Tongue (tissue), 1 donor: ENCODE measurements at regions not wholly inside any gene's neighbourhood (a gene's known extent, or its start where the extent isn't known, plus 50 kb on each side); places are given as distances from the start of the nearest gene placed in this dataset.
"Not testable (repeated sequence)": the region's sequence is repeated elsewhere in the genome, so short reads cannot be mapped to it uniquely, and the experiment has no call there.

Experiments
- DNase-seq: peaks from one replicate; pipeline ENCODE4 v3.0.0-alpha.2; 2015

GRCh38 chr14:106776395-106776983 lies 1250.1 kb downstream of the TMEM121 start:
- no peak for DNase-seq

DNA sequence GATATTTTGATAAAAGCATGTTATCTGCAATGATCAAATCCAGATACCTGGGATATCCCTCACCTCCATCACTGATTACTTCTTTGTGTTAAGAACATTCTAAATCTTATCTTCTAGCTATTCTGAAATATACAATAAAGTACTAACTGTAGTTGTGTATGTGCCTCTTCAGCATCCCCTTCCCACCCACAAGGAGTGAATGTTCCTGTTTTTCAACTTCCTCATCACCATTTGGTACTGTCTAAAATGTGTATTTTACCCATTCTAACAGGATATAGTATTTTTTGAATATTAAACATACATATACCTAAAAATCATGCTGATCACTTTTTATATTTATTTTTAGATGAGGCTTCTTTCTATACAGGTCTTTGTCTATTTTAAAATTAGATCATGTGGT lies 1252.6 kb downstream of the TMEM121 start:
- no peak for DNase-seq

- DNase-seq: no peak
Measured at GRCh38 chr14:106786697-106787096, 1260.3 kb downstream of the TMEM121 start.

- no peak for DNase-seq
Measured at GRCh38 chr14:106787626-106788025, 1261.2 kb downstream of the TMEM121 start.

- no peak for DNase-seq
Measured at GRCh38 chr14:106788534-106788933, 1262.2 kb downstream of the TMEM121 start.

DNA sequence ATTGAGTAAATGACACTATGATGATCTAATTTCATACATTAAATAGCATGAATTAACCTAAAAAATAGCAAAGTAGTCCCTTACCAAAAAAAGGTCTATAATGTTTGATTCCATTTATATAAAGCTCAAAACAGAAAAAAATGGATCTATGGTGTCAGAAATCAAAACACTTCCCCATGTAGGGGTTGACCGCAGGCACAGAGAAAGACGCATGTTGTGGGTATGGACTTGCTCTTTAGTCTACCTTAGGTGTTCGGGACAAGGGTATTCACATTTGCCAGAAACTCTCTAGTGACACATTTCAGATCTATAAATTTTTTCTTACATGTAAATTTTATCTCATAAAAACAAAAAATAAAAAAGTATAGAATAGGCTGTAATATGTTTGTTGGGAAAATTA lies 1262.9 kb downstream of the TMEM121 start:
- DNase-seq: no peak

DNA sequence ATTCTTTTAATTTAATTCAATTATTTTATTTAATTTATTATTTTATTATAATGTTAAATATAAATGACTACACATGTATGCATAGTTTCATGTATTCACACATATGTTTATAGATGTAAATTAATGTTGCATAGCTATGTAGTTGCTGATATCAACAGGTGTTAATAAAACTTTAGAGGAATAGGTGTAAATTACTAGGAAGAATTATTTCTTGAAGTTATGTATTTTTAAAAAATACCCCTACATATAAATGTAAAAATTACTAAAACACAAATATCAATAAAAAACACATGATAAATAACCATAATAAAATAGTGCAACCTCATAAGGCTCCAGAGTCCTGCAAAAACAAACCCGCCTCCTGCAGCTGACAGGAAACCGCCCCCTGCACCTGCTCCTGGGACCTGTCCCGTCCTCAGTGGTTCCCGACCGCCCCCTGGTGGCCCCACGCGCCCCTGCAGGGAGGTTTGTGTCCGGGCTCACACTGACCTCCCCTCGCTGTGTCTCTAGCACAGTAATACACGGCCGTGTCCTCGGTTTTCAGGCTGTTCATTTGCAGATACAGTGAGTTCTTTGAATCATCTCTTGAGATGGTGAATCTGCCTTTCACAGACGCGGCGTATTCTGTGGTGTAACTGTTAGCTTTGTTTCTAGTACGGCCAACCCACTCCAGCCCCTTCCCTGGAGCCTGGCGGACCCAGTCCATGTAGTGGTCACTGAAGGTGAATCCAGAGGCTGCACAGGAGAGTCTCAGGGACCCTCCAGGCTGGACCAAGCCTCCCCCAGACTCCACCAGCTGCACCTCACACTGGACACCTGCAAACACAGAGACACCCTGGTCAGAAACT lies 1264.0 kb downstream of the TMEM121 start:
- no peak for DNase-seq

DNA sequence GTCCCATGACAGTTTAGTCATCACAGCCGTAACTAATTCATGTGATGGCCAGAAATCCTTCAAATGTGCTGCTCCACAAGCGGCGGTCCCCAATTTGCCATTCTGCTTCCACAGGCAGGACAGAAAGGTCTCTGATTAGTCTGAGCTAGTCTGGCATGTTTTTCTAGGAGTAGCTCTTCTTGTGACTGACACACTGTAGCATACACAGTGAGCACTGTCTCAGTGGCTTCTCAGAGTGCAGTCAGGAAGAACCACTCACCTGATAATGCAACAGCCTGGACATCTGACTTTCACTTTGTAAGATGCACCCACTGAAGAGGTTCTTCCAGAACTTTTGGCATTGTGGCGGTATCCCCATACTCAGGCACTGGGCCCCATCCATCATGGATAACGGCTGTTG lies 1266.2 kb downstream of the TMEM121 start:
- DNase-seq: no peak

- not testable (repeated sequence) for DNase-seq
Measured at GRCh38 chr14:106798166-106798565, 1271.8 kb downstream of the TMEM121 start.

DNA sequence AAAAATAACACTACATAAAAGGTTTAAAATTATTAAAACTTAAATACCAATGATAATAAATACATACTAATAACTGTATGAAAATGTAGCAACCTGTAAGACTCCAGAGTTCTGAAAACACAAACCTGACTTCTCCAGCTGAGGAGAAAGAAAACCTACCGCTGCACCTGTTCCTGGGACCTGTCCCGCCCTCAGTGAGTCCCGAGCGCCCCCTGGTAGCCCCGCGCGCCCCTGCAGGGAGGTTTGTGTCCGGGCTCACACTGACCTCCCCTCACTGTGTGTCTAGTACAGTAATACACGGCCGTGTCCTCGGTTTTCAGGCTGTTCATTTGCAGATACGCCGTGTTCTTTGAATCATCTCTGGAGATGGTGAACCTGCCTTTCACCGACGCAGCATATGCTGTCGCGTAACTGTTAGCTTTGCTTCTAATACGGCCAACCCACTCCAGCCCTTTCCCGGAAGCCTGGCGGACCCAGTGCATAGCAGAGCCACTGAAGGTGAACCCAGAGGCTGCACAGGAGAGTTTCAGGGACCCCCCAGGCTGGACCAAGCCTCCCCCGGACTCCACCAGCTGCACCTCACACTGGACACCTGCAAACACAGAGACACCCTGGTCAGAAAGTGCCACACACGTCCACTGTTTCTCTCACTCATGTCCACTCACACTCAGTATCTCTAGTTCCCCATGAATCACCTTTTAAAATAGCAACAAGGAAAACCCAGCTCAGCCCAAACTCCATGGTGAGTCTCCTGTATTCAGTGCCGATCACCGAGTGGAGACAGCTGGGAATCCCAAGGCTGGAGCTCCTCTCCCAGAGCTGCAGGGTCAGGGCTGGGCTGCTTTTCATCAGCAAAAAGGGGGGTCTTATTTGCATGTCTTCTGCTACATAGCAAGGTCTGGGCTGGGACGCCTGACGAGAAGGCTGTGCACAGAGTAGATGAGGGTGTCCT lies 1276.3 kb downstream of the TMEM121 start:
- no peak for DNase-seq

- DNase-seq: no peak
Measured at GRCh38 chr14:106803379-106803778, 1277.0 kb downstream of the TMEM121 start.

DNA sequence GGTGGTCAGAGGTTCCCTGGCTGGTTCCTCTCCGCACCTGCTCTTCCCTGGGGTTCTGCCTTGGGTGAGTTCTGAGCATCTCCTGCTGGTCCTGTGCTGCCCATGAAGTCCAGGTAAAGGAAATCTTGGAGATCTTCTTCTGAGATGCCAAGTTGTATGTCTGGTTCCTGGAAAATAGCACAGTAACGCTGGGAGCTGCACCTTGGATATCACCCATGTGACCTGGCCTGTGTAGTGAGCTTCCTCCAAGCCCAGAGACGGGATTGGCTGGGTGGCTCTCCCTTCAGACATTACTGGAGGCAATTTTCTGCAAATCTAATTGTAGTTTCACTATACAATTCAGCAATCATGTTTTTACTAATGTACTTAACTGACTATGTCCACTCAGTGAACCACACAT lies 1281.1 kb downstream of the TMEM121 start:
- no peak for DNase-seq

DNA sequence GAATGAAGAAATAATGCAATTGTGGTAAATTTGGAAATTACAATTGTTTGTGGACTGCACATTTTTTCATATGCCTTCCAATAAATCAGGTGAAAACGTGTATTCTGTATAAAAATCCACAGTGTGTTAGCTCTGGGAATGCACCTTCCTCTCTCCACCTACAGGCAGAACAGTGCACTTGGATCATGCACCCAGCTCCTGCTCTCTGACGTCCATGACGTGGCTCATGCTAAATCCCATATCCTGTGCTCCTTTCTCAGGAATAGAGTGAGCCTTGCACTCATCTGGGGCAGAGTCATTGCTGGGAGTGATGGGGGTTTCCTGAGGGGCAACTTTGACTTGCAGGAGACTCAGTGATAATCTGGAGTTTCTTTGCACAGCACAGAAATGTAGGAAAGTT lies 1282.1 kb downstream of the TMEM121 start:
- no peak for DNase-seq

DNA sequence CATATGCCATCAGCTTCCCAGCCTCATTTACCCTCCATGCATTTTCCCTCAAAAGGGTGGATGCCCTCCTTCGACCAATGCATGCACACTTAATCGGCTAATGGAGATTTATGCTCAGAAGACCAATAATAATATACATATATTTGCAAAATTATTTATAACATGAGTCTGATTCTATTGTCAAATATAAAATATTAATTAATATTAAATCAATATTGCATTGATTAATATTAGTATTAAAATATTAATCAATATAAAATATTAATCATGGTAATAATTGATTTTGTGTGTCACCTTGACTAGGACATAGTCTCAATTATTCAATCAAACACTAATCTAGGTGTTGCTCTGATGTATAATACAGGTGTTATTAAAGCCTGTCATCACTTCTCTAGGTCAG lies 1282.5 kb downstream of the TMEM121 start:
- DNase-seq: no peak

DNA sequence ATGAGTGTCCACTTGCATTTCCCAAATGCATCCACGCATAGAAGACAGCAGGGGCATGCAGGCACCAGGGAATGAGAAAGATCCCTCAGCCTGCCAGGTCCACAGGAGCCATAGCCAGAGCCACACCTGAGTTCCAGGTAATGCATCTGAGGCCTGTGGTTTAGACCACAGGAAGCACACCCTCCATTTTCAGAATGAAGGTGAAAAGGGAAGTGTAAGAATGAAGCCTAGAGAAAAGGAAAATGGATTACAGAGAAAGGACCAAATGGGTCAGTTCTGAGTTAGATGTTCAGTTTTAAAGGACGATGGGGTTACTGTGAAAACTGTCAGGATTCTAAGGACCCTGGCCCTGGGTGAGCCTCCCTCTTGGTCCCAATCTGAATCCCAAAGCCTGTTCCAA lies 1283.2 kb downstream of the TMEM121 start:
- no peak for DNase-seq

DNA sequence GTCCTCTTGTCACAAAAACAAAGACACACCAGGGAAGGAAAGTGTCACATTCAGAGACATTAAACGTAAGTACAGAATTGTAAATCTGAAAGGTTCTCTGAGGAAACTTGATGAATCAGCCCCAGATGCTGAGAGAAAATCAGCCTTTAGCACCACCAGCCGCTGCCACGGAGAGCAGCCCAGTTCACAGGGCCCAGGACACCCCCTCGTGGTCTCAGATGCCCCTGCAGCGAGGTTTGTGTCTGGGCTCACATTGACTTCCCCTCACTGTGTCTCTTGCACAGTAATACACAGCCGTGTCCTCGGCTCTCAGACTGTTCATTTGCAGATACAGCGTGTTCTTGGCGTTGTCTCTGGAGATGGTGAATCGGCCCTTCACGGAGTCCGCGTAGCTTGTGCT lies 1283.8 kb downstream of the TMEM121 start:
- not testable (repeated sequence) for DNase-seq

DNA sequence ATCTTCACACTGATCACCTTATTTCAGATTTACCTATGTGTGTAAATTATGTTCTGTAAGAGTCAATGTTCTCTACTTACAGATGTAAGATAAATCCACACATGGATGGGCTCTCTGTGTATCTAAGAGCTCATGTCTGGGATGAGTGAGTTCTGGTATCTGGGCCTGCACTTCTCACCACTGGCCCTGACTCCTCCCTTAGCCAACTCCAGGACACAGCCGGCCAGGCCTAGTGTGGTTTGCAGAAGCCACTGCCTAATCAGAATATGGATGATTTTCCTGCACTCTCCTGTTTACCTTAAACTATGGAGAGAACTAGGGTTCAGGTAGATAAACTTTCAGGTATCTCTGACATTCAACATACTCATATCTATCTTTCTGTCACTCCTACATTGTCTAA lies 1284.8 kb downstream of the TMEM121 start:
- no peak for DNase-seq

DNA sequence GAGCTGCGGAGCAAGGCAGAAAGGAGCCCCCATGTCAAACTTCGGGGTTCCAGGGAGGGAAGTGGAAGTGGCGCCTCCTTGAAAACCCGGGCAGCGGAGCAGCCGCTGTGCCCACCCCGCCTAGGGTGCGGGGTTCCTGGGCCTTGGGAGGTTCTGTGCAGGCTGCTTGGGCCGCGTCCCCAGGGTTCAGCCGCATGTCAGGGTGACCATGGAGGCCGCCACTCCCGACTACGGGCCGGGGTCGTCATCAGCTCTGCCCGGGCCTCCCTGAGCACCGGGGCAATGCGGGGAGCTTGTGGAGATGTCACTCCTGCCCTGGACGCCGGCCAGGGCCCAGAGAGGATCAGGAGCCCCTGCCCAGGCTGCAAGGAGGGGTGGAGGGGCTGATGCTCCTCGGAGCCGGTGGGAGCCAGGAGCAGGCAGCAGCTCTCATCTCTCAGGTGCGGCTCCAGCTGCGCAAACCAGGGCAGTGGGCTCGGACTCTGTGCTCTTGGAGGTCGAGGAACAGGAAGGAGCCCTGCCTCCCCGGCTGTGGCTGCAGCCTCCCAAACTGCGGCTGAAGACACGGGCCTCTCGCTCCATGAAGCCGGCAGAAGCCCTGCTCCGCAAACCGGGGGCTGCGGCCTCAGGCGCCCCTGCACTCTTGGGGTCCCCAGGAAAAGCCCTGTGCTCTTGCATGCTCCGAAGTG lies 1286.5 kb downstream of the TMEM121 start:
- no peak for DNase-seq

DNA sequence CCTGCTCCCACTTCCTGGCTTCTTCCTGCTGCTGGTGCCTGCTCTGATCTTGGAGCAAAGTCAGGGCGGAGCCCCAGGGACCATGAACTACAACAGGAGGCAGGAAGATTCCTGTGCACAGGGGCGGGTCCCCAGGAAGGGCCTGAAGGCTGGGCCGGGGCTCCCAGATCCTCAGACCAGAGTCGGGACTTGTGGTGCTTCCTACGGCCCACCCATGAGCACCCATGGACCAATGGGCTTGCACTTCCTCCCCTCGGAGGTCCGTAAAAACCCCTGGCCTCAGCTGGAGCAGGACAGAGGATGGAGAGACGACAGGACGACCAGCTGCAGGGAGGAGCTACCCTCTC lies 1287.1 kb downstream of the TMEM121 start:
- DNase-seq: no peak

DNA sequence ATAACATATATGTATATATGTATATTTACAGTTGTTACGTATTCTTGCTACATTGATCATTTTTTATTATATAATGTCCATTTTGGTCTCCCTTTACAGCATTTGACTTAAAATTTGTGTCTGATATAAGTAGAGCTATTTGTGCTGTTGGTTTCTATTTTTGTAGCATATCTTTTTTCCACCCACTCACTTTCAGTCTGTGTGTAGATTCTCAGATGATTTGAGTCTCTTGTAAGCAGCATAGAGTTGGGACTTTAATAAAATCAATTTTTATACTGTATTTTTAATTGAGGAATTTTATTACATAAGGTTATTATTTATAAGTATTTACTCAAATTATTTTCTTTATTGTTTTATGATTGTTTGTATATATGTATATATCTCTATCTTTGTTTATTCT lies 1293.7 kb downstream of the TMEM121 start:
- no peak for DNase-seq

DNA sequence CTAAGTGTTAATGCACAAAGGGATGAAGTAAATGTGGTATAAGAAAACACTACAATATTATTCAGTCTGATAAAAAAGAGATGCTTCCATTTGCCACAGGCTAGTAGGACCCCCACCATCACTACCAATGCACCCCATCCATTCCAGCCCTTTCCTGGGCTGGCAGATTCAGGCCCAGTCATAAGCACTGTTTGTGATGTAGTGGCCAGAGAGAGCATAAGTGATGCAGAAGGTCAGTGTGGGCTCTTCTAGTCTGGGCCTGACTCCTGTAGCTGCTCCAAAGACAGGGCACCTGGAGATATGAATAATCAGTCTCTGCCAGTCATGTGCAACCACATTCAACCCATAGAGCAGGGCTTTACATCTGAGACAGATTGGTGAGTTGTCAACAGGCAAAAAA lies 1294.7 kb downstream of the TMEM121 start:
- no peak for DNase-seq

DNA sequence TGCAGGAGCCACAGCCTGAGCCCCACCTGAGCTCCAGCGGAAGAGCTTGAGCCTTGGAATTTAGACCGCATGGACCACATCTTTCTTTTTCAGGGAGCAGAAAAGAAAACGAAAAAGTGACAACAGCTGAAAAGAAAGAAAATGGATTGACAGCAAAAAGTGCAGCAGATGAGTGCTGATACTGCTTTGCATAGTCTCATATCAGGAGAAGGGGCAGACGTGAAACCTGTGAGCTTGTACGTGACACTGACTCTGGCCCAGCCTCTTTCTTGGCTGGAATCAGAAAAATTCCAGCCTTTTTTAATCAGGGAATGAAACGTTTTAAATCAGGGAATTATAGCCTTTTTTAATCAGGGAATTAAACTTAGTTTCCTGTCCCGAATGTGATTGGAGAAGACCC lies 1296.5 kb downstream of the TMEM121 start:
- no peak for DNase-seq
